ENCODE measurements at regions not wholly inside any gene's neighbourhood (a gene's known extent, or its start where the extent isn't known, plus 50 kb on each side); places are given as distances from the start of the nearest gene placed in this dataset.

GRCh38 chr1:60427701-60428100 lies 354.1 kb upstream of the C1orf87 start:
- no peak for DNase-seq
- Histone ChIP-seq H3K9me3 (no peaks in the 10 kb centered on the region), H3K27ac (no peak overlapping the region), H3K27me3 (no peaks in the 10 kb centered on the region), H3K36me3 (no peaks in the 10 kb centered on the region), H3K4me1 (no peaks in the 10 kb centered on the region), H3K4me3 (replicated peaks in 1 of 3) (no peak overlapping the region)
- intact Hi-C loops (cut with DNase I), result no loop called here
- no peak for TF ChIP-seq CTCF (IDR thresholded peaks at IDR 0.05)
- TF ChIP-seq POLR2A (IDR thresholded peaks at IDR 0.05), result no peak
- WGBS, 2 donors, result 86 to 95% methylated on average over 2 of the region's 2 CpGs

GRCh38 chr1:60427194-60427593 lies 353.6 kb upstream of the C1orf87 start:
- H3K27me3 ChIP-seq, result no peaks in the 10 kb centered on the region
- H3K9me3 ChIP-seq, result no peaks in the 10 kb centered on the region
- WGBS, 2 donors, result 87 to 89% methylated on average over 4 of the region's 4 CpGs
- no peak overlapping the region for H3K27ac ChIP-seq
- H3K4me3 ChIP-seq (replicated peaks in 1 of 3), result no peak overlapping the region
- no peaks in the 10 kb centered on the region for H3K4me1 ChIP-seq
- DNase-seq, result no peak
- no peak for TF ChIP-seq CTCF (IDR thresholded peaks at IDR 0.05)
- no peak for TF ChIP-seq POLR2A (IDR thresholded peaks at IDR 0.05)
- intact Hi-C loops (cut with DNase I), result no loop called here
- H3K36me3 ChIP-seq, result no peaks in the 10 kb centered on the region

GRCh38 chr1:60425528-60425927 lies 352.0 kb upstream of the C1orf87 start:
- Histone ChIP-seq H3K9me3 (no peaks in the 10 kb centered on the region), H3K36me3 (no peaks in the 10 kb centered on the region), H3K27ac (no peak overlapping the region), H3K4me1 (no peaks in the 10 kb centered on the region), H3K27me3 (no peaks in the 10 kb centered on the region), H3K4me3 (replicated peaks in 1 of 3) (no peak overlapping the region)
- DNase-seq, result no peak
- TF ChIP-seq POLR2A (IDR thresholded peaks at IDR 0.05) (no peak), CTCF (IDR thresholded peaks at IDR 0.05) (peak in 1 of 6 experiments; percentile 15)
- intact Hi-C loops (cut with DNase I), result no loop called here
- 67 to 72% methylated on average over 1 of the region's 1 CpG for WGBS, 2 donors

GRCh38 chr1:60423146-60423780 lies 349.7 kb upstream of the C1orf87 start:
- no peaks in the 10 kb centered on the region for H3K4me1 ChIP-seq
- TF ChIP-seq POLR2A (IDR thresholded peaks at IDR 0.05), result no peak
- no peak for TF ChIP-seq CTCF (IDR thresholded peaks at IDR 0.05)
- no peak overlapping the region for H3K27ac ChIP-seq
- DNase-seq, result no peak
- no peak overlapping the region for H3K4me3 ChIP-seq (replicated peaks in 1 of 3)
- no peaks in the 10 kb centered on the region for H3K27me3 ChIP-seq
- no peaks in the 10 kb centered on the region for H3K36me3 ChIP-seq
- intact Hi-C loops (cut with DNase I), result no loop called here
- WGBS, 2 donors, result 60 to 66% methylated on average over 5 of the region's 5 CpGs
- no peaks in the 10 kb centered on the region for H3K9me3 ChIP-seq

- Histone ChIP-seq H3K27me3 (no peaks in the 10 kb centered on the region), H3K4me3 (replicated peaks in 1 of 3) (no peak overlapping the region), H3K9me3 (no peaks in the 10 kb centered on the region), H3K4me1 (no peaks in the 10 kb centered on the region), H3K27ac (no peak overlapping the region), H3K36me3 (no peaks in the 10 kb centered on the region)
- 90 to 93% methylated on average over 4 of the region's 4 CpGs for WGBS, 2 donors
- intact Hi-C loops (cut with DNase I), result no loop called here
- no peak for TF ChIP-seq POLR2A (IDR thresholded peaks at IDR 0.05)
- TF ChIP-seq CTCF (IDR thresholded peaks at IDR 0.05), result no peak
- DNase-seq, result no peak
Observed at GRCh38 chr1:60421965-60422364, 348.4 kb upstream of the C1orf87 start.

Data from thyroid gland (tissue), 4 donors.